Umbilical cord (tissue), 1 donor: ENCODE measurements at regions not wholly inside any gene's neighbourhood (a gene's known extent, or its start where the extent isn't known, plus 50 kb on each side); places are given as distances from the start of the nearest gene placed in this dataset.
"Not testable (repeated sequence)": the region's sequence is repeated elsewhere in the genome, so short reads cannot be mapped to it uniquely, and the experiment has no call there.

ENCODE experiments used
- DNase-seq: peaks from one replicate; pipeline ENCODE4 v3.0.0-alpha.2; 2015; ENCODE audit warnings: low spot score

- DNase-seq: no peak
Observed at GRCh38 chr2:150214626-150215025, 272.8 kb downstream of the RND3 start.

GRCh38 chr2:150212722-150213171, 274.7 kb downstream of the RND3 start:
- no peak for DNase-seq

- no peak for DNase-seq
Observed at GRCh38 chr2:150211164-150211631, 276.3 kb downstream of the RND3 start.

- no peak for DNase-seq
Observed at GRCh38 chr2:150209746-150210145, 277.7 kb downstream of the RND3 start.

GRCh38 chr2:150208689-150209088, 278.8 kb downstream of the RND3 start:
- no peak for DNase-seq

- no peak for DNase-seq
Observed at GRCh38 chr2:150207979-150208378, 279.5 kb downstream of the RND3 start.

- DNase-seq: peak; percentile 73
Observed at GRCh38 chr2:150204451-150204850, 283.0 kb downstream of the RND3 start.

GRCh38 chr2:150194816-150195215, 292.7 kb downstream of the RND3 start:
- not testable (repeated sequence) for DNase-seq

- no peak for DNase-seq
Observed at GRCh38 chr2:150192701-150193100, 294.8 kb downstream of the RND3 start.

GRCh38 chr2:150191349-150191748, 296.1 kb downstream of the RND3 start:
- no peak for DNase-seq

GRCh38 chr2:150190546-150190945, 296.9 kb downstream of the RND3 start:
- no peak for DNase-seq

GRCh38 chr2:150188800-150189199, 298.7 kb downstream of the RND3 start:
- no peak for DNase-seq

- DNase-seq: no peak
Observed at GRCh38 chr2:150188177-150188576, 299.3 kb downstream of the RND3 start.

- no peak for DNase-seq
Observed at GRCh38 chr2:150182566-150183235, 304.8 kb downstream of the RND3 start.

GRCh38 chr2:150178591-150178990, 308.9 kb downstream of the RND3 start:
- DNase-seq: no peak

- no peak for DNase-seq
Observed at GRCh38 chr2:150174971-150175421, 312.5 kb downstream of the RND3 start.

- DNase-seq: no peak
Observed at GRCh38 chr2:150174056-150174805, 313.2 kb downstream of the RND3 start.

GRCh38 chr2:150171065-150171548, 316.4 kb downstream of the RND3 start:
- DNase-seq: no peak

GRCh38 chr2:150169237-150169629, 318.2 kb downstream of the RND3 start:
- DNase-seq: no peak

GRCh38 chr2:150168595-150169236, 318.8 kb downstream of the RND3 start:
- peak; percentile 72 for DNase-seq

GRCh38 chr2:150167711-150168110, 319.8 kb downstream of the RND3 start:
- DNase-seq: no peak

- DNase-seq: peak; percentile 41
Observed at GRCh38 chr2:150166313-150167051, 321.0 kb downstream of the RND3 start.
